ENCODE measurements at regions not wholly inside any gene's neighbourhood (a gene's known extent, or its start where the extent isn't known, plus 50 kb on each side); places are given as distances from the start of the nearest gene placed in this dataset.
A peak's percentile ranks its signal among the peaks of the same experiment; 100 is the strongest.

GRCh38 chr2:219692521-219692920, 65.1 kb downstream of the SLC4A3 start:
- no peak for ATAC-seq (replicated peaks in 6 of 8)
- in situ Hi-C loops (cut with MboI; ENCODE audit: low pct_unique_long_range_greater_than_20kb in 2 of 9, low sequenced_read_pairs in 9 of 9, unreplicated experiment in 9 of 9), result no loop called here
- 0 to 100% (median 76%) methylated on average over 1 to 5 of the region's 5 CpGs; no CpG with 5 or more reads in 3 of the 10 experiments for WGBS, 10 experiments
- no peak overlapping the region for H3K27ac ChIP-seq
- H3K4me1 ChIP-seq (replicated peaks in 1 of 2), result peaks cover 5 to 17% of the 10 kb centered on the region in 2 donors
- H3K4me3 ChIP-seq, result no peak overlapping the region

- peaks cover 12 to 14% of the 10 kb centered on the region in 2 donors for H3K4me1 ChIP-seq (replicated peaks in 1 of 2)
- H3K27ac ChIP-seq, result no peak overlapping the region
- in situ Hi-C loops (cut with MboI; ENCODE audit: low pct_unique_long_range_greater_than_20kb in 2 of 9, low sequenced_read_pairs in 9 of 9, unreplicated experiment in 9 of 9), result no loop called here
- 0 to 85% (median 70%) methylated on average over 1 to 3 of the region's 3 CpGs for WGBS, 10 experiments
- no peak for ATAC-seq (replicated peaks in 6 of 8)
- no peak overlapping the region for H3K4me3 ChIP-seq
Measured at GRCh38 chr2:219695145-219695709, 67.8 kb downstream of the SLC4A3 start.

GRCh38 chr2:219697811-219698747, 70.6 kb downstream of the SLC4A3 start:
- H3K27ac ChIP-seq, result no peak overlapping the region
- no peak overlapping the region for H3K4me3 ChIP-seq
- 2 to 100% (median 75%) methylated on average over 1 to 9 of the region's 12 CpGs for WGBS, 10 experiments
- peak in 2 of 8 experiments; percentile 10 to 44 for ATAC-seq (replicated peaks in 6 of 8)
- H3K4me1 ChIP-seq (replicated peaks in 1 of 2), result peaks cover 5 to 14% of the 10 kb centered on the region in 2 donors
- in situ Hi-C loops (cut with MboI; ENCODE audit: low pct_unique_long_range_greater_than_20kb in 2 of 9, low sequenced_read_pairs in 9 of 9, unreplicated experiment in 9 of 9), result no loop called here

GRCh38 chr2:219698748-219699439, 71.5 kb downstream of the SLC4A3 start:
- in situ Hi-C loops (cut with MboI; ENCODE audit: low pct_unique_long_range_greater_than_20kb in 2 of 9, low sequenced_read_pairs in 9 of 9, unreplicated experiment in 9 of 9), result no loop called here
- H3K4me1 ChIP-seq (replicated peaks in 1 of 2), result peaks cover 5 to 14% of the 10 kb centered on the region in 2 donors
- no peak overlapping the region for H3K4me3 ChIP-seq
- no peak overlapping the region for H3K27ac ChIP-seq
- ATAC-seq (replicated peaks in 6 of 8), result peak in 3 of 8 experiments; percentile 41 to 75 (median 46)
- WGBS, 10 experiments, result 50 to 86% (median 72%) methylated on average over 5 to 15 of the region's 15 CpGs

- no peak for ATAC-seq (replicated peaks in 6 of 8)
- in situ Hi-C loops (cut with MboI; ENCODE audit: low pct_unique_long_range_greater_than_20kb in 2 of 9, low sequenced_read_pairs in 9 of 9, unreplicated experiment in 9 of 9), result no loop called here
- Histone ChIP-seq H3K4me1 (replicated peaks in 1 of 2) (peaks cover 5 to 14% of the 10 kb centered on the region in 2 donors), H3K27ac (no peak overlapping the region), H3K4me3 (no peak overlapping the region)
- 65 to 95% (median 85%) methylated on average over 3 to 8 of the region's 8 CpGs; no CpG with 5 or more reads in 1 of the 10 experiments for WGBS, 10 experiments
Measured at GRCh38 chr2:219699440-219699821, 72.0 kb downstream of the SLC4A3 start.

- ATAC-seq (replicated peaks in 6 of 8), result peak in 3 of 8 experiments; percentile 31 to 73 (median 54)
- WGBS, 10 experiments, result 6 to 64% (median 55%) methylated on average over 1 to 8 of the region's 8 CpGs; no CpG with 5 or more reads in 3 of the 10 experiments
- in situ Hi-C loops (cut with MboI; ENCODE audit: low pct_unique_long_range_greater_than_20kb in 2 of 9, low sequenced_read_pairs in 9 of 9, unreplicated experiment in 9 of 9), result no loop called here
- Histone ChIP-seq H3K4me3 (no peak overlapping the region), H3K27ac (no peak overlapping the region), H3K4me1 (replicated peaks in 1 of 2) (peaks cover 5 to 14% of the 10 kb centered on the region in 2 donors)
Measured at GRCh38 chr2:219701847-219702634, 74.6 kb downstream of the SLC4A3 start.

- peaks cover 5 to 14% of the 10 kb centered on the region in 2 donors for H3K4me1 ChIP-seq (replicated peaks in 1 of 2)
- no peak overlapping the region for H3K4me3 ChIP-seq
- no peak overlapping the region for H3K27ac ChIP-seq
- 0 to 100% (median 43%) methylated on average over 1 to 5 of the region's 7 CpGs; no CpG with 5 or more reads in 3 of the 10 experiments for WGBS, 10 experiments
- in situ Hi-C loops (cut with MboI; ENCODE audit: low pct_unique_long_range_greater_than_20kb in 2 of 9, low sequenced_read_pairs in 9 of 9, unreplicated experiment in 9 of 9), result no loop called here
- ATAC-seq (replicated peaks in 6 of 8), result peak in 1 of 8 experiments; percentile 40
Measured at GRCh38 chr2:219702796-219703545, 75.5 kb downstream of the SLC4A3 start.

- Histone ChIP-seq H3K27ac (no peak overlapping the region), H3K4me3 (no peak overlapping the region), H3K4me1 (replicated peaks in 1 of 2) (peaks cover 5 to 7% of the 10 kb centered on the region in 2 donors)
- no peak for ATAC-seq (replicated peaks in 6 of 8)
- WGBS, 10 experiments, result 40 to 65% (median 60%) methylated on average over 1 to 2 of the region's 2 CpGs; no CpG with 5 or more reads in 5 of the 10 experiments
- in situ Hi-C loops (cut with MboI; ENCODE audit: low pct_unique_long_range_greater_than_20kb in 2 of 9, low sequenced_read_pairs in 9 of 9, unreplicated experiment in 9 of 9), result no loop called here
Measured at GRCh38 chr2:219704878-219705277, 77.4 kb downstream of the SLC4A3 start.

GRCh38 chr2:219706823-219707281, 79.4 kb downstream of the SLC4A3 start:
- in situ Hi-C loops (cut with MboI; ENCODE audit: low pct_unique_long_range_greater_than_20kb in 2 of 9, low sequenced_read_pairs in 9 of 9, unreplicated experiment in 9 of 9), result no loop called here
- 82 to 100% (median 98%) methylated on average over 1 to 3 of the region's 4 CpGs; no CpG with 5 or more reads in 6 of the 10 experiments for WGBS, 10 experiments
- ATAC-seq (replicated peaks in 6 of 8), result peak in 1 of 8 experiments; percentile 39

GRCh38 chr2:219707496-219708285, 80.3 kb downstream of the SLC4A3 start:
- Histone ChIP-seq H3K27ac (no peak overlapping the region), H3K4me1 (replicated peaks in 1 of 2) (no peaks in the 10 kb centered on the region), H3K4me3 (no peak overlapping the region)
- no peak for ATAC-seq (replicated peaks in 6 of 8)
- 63 to 100% (median 86%) methylated on average over 1 to 4 of the region's 4 CpGs; no CpG with 5 or more reads in 2 of the 10 experiments for WGBS, 10 experiments
- in situ Hi-C loops (cut with MboI; ENCODE audit: low pct_unique_long_range_greater_than_20kb in 2 of 9, low sequenced_read_pairs in 9 of 9, unreplicated experiment in 9 of 9), result no loop called here

More at GRCh38 chr2:219706823-219707281, 79.4 kb downstream of the SLC4A3 start:
- Histone ChIP-seq H3K4me3 (no peak overlapping the region), H3K27ac (no peak overlapping the region), H3K4me1 (replicated peaks in 1 of 2) (peaks cover 2 to 4% of the 10 kb centered on the region in 2 donors)

GRCh38 chr2:219709331-219709761, 81.9 kb downstream of the SLC4A3 start:
- Histone ChIP-seq H3K4me3 (no peak overlapping the region), H3K27ac (no peak overlapping the region), H3K4me1 (replicated peaks in 1 of 2) (no peaks in the 10 kb centered on the region)
- no peak for ATAC-seq (replicated peaks in 6 of 8)
- in situ Hi-C loops (cut with MboI; ENCODE audit: low pct_unique_long_range_greater_than_20kb in 2 of 9, low sequenced_read_pairs in 9 of 9, unreplicated experiment in 9 of 9), result no loop called here
- 0 to 90% (median 63%) methylated on average over 1 to 2 of the region's 2 CpGs; no CpG with 5 or more reads in 1 of the 10 experiments for WGBS, 10 experiments

Measured in motor neuron (in vitro differentiated cells).